ENCODE measurements at regions not wholly inside any gene's neighbourhood (a gene's known extent, or its start where the extent isn't known, plus 50 kb on each side); places are given as distances from the start of the nearest gene placed in this dataset.

DNA sequence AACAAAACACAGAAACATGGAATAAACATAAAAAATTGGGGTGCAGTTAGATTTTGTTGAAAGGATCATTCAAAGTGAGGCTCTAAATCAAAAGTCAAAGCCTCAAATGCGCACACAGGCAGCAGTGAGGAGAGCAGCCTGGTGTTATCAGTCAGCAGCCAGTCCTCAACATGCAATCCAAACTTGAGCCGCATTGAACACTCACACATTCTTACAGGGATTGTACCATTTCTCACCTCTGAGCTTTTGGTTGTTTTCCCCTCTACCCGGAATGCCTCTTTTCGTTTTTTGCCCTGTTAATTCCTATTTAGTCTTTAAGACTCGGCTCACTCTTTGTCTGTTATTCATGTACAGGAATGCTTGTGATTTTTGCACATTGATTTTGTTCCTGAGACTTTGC lies 81.1 kb upstream of the PUM3 start:
- DNase-seq (ENCODE audit: extremely low spot score, unreplicated experiment): no peak
- TF ChIP-seq, protein P1, sequence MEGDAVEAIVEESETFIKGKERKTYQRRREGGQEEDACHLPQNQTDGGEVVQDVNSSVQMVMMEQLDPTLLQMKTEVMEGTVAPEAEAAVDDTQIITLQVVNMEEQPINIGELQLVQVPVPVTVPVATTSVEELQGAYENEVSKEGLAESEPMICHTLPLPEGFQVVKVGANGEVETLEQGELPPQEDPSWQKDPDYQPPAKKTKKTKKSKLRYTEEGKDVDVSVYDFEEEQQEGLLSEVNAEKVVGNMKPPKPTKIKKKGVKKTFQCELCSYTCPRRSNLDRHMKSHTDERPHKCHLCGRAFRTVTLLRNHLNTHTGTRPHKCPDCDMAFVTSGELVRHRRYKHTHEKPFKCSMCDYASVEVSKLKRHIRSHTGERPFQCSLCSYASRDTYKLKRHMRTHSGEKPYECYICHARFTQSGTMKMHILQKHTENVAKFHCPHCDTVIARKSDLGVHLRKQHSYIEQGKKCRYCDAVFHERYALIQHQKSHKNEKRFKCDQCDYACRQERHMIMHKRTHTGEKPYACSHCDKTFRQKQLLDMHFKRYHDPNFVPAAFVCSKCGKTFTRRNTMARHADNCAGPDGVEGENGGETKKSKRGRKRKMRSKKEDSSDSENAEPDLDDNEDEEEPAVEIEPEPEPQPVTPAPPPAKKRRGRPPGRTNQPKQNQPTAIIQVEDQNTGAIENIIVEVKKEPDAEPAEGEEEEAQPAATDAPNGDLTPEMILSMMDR (IDR thresholded peaks at IDR 0.05): no peak
- Mint-ChIP-seq H3K27me3 (ENCODE audit: unreplicated experiment) (peaks cover 20% of the 10 kb centered on the region), H3K9me3 (ENCODE audit: unreplicated experiment) (no peaks in the 10 kb centered on the region), H3K4me1 (ENCODE audit: unreplicated experiment) (no peaks in the 10 kb centered on the region), H3K27ac (ENCODE audit: unreplicated experiment) (no peak overlapping the region), H3K36me3 (ENCODE audit: unreplicated experiment) (no peaks in the 10 kb centered on the region), H3K4me3 (ENCODE audit: unreplicated experiment) (no peak overlapping the region)

DNA sequence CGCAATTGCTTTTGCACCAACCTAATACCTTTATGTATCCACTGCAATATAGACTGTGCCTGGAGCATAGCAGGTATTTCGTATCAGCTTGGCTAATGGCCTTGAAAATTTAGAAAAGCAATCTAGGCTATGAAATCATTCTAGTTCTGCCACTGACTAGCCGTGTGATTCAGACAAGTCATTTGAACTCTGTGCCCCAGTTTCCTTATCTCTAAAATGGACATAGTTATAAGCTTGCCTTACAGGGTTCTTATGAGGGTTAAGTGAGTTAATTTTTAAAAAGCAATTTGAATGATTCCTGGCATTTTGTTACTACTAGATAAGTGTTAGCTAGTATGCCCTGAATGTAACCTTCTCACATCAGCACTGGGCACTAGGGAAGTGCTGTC lies 80.5 kb upstream of the PUM3 start:
- no peak overlapping the region for H3K4me3 Mint-ChIP-seq (ENCODE audit: unreplicated experiment)
- no peak for DNase-seq (ENCODE audit: extremely low spot score, unreplicated experiment)
- TF ChIP-seq, protein P1 (IDR thresholded peaks at IDR 0.05): no peak
- H3K4me1 Mint-ChIP-seq (ENCODE audit: unreplicated experiment): peaks cover 4% of the 10 kb centered on the region
- H3K27ac Mint-ChIP-seq (ENCODE audit: unreplicated experiment): no peak overlapping the region
- no peaks in the 10 kb centered on the region for H3K36me3 Mint-ChIP-seq (ENCODE audit: unreplicated experiment)
- peaks cover 15% of the 10 kb centered on the region for H3K27me3 Mint-ChIP-seq (ENCODE audit: unreplicated experiment)
- H3K9me3 Mint-ChIP-seq (ENCODE audit: unreplicated experiment): no peaks in the 10 kb centered on the region

DNA sequence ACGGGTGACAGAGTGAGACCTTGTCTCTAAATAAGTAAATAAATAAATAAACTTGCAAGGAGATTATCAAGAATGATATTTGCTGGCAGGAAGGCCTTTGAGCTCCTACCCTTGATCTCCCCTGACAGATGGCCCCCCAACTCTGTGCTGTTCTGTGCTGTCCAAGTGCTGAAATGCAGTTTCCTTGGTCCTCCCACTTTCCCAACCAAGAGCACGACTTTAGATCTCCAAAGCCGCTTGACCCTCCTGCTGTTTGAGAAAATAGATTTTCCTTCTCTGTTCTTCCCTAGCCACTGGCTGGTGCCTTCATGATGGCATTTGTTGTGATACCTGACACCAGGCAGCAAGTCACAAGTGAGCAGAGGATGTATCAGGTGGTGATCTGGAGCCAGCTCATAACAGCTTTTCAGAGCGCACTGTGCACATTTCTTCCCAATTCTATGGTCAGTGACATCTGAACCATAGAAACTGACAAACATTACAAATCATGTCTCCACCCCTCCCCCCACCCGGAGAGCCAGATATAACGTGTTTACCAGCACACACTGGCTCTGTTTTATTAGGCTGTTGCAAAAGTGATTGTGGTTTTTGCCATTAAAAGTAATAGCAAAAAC lies 80.0 kb upstream of the PUM3 start:
- Mint-ChIP-seq H3K4me1 (ENCODE audit: unreplicated experiment) (peaks cover 9% of the 10 kb centered on the region), H3K27ac (ENCODE audit: unreplicated experiment) (no peak overlapping the region), H3K36me3 (ENCODE audit: unreplicated experiment) (no peaks in the 10 kb centered on the region), H3K27me3 (ENCODE audit: unreplicated experiment) (peaks cover 13% of the 10 kb centered on the region), H3K4me3 (ENCODE audit: unreplicated experiment) (no peak overlapping the region), H3K9me3 (ENCODE audit: unreplicated experiment) (no peaks in the 10 kb centered on the region)
- TF ChIP-seq, protein P1 (IDR thresholded peaks at IDR 0.05): no peak
- no peak for DNase-seq (ENCODE audit: extremely low spot score, unreplicated experiment)

DNA sequence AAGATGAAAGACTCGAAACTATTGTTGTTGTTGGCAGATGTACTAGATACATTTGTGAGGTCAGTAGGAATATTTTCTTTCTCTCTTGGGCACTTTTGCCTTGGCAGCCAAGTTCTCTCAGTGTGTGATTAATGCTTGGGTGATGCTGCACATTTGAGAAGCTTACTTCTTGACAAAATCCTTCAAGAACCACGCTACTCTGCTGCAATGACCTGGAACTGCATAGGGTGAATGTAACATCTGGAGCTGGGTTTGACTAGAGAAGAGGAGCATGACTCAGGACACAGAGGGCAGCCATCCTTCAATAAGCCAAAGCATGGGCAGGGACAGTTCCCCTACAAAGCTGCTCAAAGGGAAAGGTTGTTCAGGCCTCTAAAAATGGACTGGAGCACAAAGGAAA lies 75.5 kb upstream of the PUM3 start:
- Mint-ChIP-seq H3K36me3 (ENCODE audit: unreplicated experiment) (no peaks in the 10 kb centered on the region), H3K27ac (ENCODE audit: unreplicated experiment) (no peak overlapping the region), H3K4me1 (ENCODE audit: unreplicated experiment) (peaks cover 9% of the 10 kb centered on the region), H3K4me3 (ENCODE audit: unreplicated experiment) (no peak overlapping the region), H3K9me3 (ENCODE audit: unreplicated experiment) (no peaks in the 10 kb centered on the region), H3K27me3 (ENCODE audit: unreplicated experiment) (peaks cover 16% of the 10 kb centered on the region)
- no peak for DNase-seq (ENCODE audit: extremely low spot score, unreplicated experiment)
- TF ChIP-seq, protein P1 (IDR thresholded peaks at IDR 0.05): no peak

DNA sequence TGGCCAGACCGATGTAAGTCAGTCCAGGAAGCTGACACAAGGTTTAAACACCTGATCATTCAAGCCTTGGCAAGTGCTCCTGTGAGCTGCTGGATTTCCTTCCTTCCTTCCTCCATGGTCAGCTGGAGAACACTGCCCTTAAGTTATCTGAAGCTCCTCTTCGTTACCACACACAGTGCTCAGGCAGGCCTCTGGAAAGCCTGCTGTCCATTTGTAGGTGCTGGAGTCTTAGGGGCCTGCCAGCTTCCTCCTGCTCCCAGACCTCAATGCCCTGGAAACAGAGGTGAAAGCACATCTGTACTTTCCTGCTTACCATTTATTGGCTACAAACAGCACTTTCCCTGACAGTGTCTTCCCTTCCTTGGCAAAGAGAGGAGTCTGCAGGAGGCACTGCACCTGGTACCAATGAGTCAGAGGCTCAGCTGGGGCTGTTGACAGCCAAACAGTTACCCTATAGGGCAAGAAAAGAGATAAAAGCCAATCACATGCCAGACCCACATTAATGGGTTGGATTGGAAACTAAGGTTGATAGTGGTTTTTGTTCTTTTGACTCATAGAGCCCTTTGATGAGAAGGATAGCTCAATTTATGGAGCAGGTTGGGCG lies 72.6 kb upstream of the PUM3 start:
- TF ChIP-seq, protein P1 (IDR thresholded peaks at IDR 0.05): no peak
- no peak for DNase-seq (ENCODE audit: extremely low spot score, unreplicated experiment)
- Mint-ChIP-seq H3K36me3 (ENCODE audit: unreplicated experiment) (no peaks in the 10 kb centered on the region), H3K9me3 (ENCODE audit: unreplicated experiment) (no peaks in the 10 kb centered on the region), H3K4me3 (ENCODE audit: unreplicated experiment) (no peak overlapping the region), H3K27me3 (ENCODE audit: unreplicated experiment) (peaks cover 27% of the 10 kb centered on the region), H3K27ac (ENCODE audit: unreplicated experiment) (no peak overlapping the region), H3K4me1 (ENCODE audit: unreplicated experiment) (peaks cover 9% of the 10 kb centered on the region)
